ENCODE measurements at regions not wholly inside any gene's neighbourhood (a gene's known extent, or its start where the extent isn't known, plus 50 kb on each side); places are given as distances from the start of the nearest gene placed in this dataset.

GRCh38 chr5:109529520-109529919, 119.7 kb upstream of the PJA2 start:
- DNase-seq: no peak

- DNase-seq: no peak
Measured at GRCh38 chr5:109524555-109524954, 114.8 kb upstream of the PJA2 start.

- DNase-seq: no peak
Measured at GRCh38 chr5:109524026-109524425, 114.3 kb upstream of the PJA2 start.

- DNase-seq: no peak
Measured at GRCh38 chr5:109522404-109522803, 112.6 kb upstream of the PJA2 start.

- DNase-seq: no peak
Measured at GRCh38 chr5:109519416-109519815, 109.6 kb upstream of the PJA2 start.

- no peak for DNase-seq
Measured at GRCh38 chr5:109516390-109516789, 106.6 kb upstream of the PJA2 start.

- DNase-seq: no peak
Measured at GRCh38 chr5:109511980-109512734, 102.4 kb upstream of the PJA2 start.

- no peak for DNase-seq
Measured at GRCh38 chr5:109506556-109506955, 96.8 kb upstream of the PJA2 start.

GRCh38 chr5:109496112-109496511, 86.3 kb upstream of the PJA2 start:
- no peak for DNase-seq

- DNase-seq: no peak
Measured at GRCh38 chr5:109487753-109488420, 78.1 kb upstream of the PJA2 start.

GRCh38 chr5:109486200-109486804, 76.5 kb upstream of the PJA2 start:
- DNase-seq: no peak

- DNase-seq: no peak
Measured at GRCh38 chr5:109485030-109485429, 75.3 kb upstream of the PJA2 start.

- no peak for DNase-seq
Measured at GRCh38 chr5:109484597-109484996, 74.8 kb upstream of the PJA2 start.

- DNase-seq: no peak
Measured at GRCh38 chr5:109483395-109483971, 73.7 kb upstream of the PJA2 start.

- DNase-seq: no peak
Measured at GRCh38 chr5:109482748-109483147, 73.0 kb upstream of the PJA2 start.

- no peak for DNase-seq
Measured at GRCh38 chr5:109479260-109479860, 69.6 kb upstream of the PJA2 start.

GRCh38 chr5:109478830-109479229, 69.1 kb upstream of the PJA2 start:
- DNase-seq: no peak

GRCh38 chr5:109476292-109476691, 66.5 kb upstream of the PJA2 start:
- no peak for DNase-seq

- DNase-seq: no peak
Measured at GRCh38 chr5:109469896-109470662, 60.3 kb upstream of the PJA2 start.

- DNase-seq: peak; percentile 82
Measured at GRCh38 chr5:109468737-109469420, 59.1 kb upstream of the PJA2 start.

- no peak for DNase-seq
Measured at GRCh38 chr5:109468288-109468676, 58.5 kb upstream of the PJA2 start.

- DNase-seq: no peak
Measured at GRCh38 chr5:109467058-109467457, 57.3 kb upstream of the PJA2 start.

Data from CD4-positive, alpha-beta T cell treated with Interferon gamma for 1 hour (primary cell).